Neutrophil (primary cell): ENCODE measurements at regions not wholly inside any gene's neighbourhood (a gene's known extent, or its start where the extent isn't known, plus 50 kb on each side); places are given as distances from the start of the nearest gene placed in this dataset.

Experiments
- H3K27ac ChIP-seq: fragments of 200-600 bp; sonication (generic); 2 replicates; pipeline ENCODE4 v1.5.1; 2016; ENCODE audit warnings: mild to moderate bottlenecking, moderate library complexity
- H3K27me3 ChIP-seq: fragments of 200-600 bp; sonication (generic); 2 replicates; pipeline ENCODE4 v1.6.0; 2016; ENCODE audit warnings: mild to moderate bottlenecking
- H3K36me3 ChIP-seq: fragments of 200-600 bp; sonication (generic); 2 replicates; pipeline ENCODE4 v1.5.1; 2017
- H3K4me1 ChIP-seq, 2 experiments: fragments of 200-600 bp in 1 of 2; sonication (generic) in 1 of 2; 1 replicate in 1 of 2; 2 replicates in 1 of 2; pipeline versions ENCODE4 v1.5.1 to v1.6.1; 2013 to 2016; ENCODE audit warnings: low read depth in 1 of 2, low read length in 1 of 2, mild to moderate bottlenecking in 1 of 2, moderate library complexity in 1 of 2; ENCODE audit not compliant: control insufficient read depth in 1 of 2, insufficient read depth in 1 of 2
- H3K4me3 ChIP-seq, 2 experiments: fragments of 200-600 bp in 1 of 2; sonication (generic) in 1 of 2; 1 replicate in 1 of 2; 2 replicates in 1 of 2; pipeline ENCODE4 v1.5.1; 2013 to 2016; ENCODE audit warnings: low read depth in 1 of 2, low read length in 1 of 2, mild to moderate bottlenecking in 1 of 2, moderate library complexity in 1 of 2
- H3K9me3 ChIP-seq: fragments of 200-600 bp; sonication (generic); 2 replicates; pipeline ENCODE4 v1.5.1; 2016
- TF ChIP-seq, protein P1 (sequence below): fragments of 200-600 bp; sonication (generic); IDR thresholded peaks from 2 replicates; pipeline ENCODE4 v1.5.1; 2016; ENCODE audit warnings: antibody characterized with exemption

DNA sequence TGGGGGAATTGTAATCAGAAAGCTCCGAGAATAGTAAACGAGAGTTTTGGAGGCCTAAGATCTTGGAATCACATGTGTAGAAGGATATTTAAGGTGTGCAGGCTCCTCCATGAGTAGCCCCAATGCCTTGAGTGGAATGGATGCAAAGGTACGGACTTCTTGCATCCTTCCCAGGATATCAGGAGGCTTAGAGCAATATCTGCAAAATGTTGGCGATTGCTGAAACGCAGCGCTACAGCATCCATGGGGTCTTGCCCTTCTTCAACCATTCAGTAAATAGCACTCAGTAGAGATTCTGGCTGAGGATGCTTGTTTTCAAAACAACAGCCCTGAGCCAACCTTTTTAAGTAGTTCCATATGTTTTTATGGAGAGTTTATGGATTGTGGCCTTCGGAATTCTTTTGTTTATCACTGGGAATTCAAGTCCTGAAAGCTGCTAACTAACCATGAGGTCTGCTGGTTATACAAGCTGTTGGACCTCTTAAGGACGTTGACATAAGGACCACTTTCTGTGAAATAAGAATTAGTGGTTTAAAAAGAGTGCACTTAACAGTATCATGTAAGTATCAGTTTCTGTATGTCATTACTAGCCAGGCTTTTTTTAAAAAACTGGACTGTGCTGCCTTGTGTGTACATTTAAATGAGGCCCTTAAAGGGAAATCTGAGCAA is 228.8 kb upstream of the PGRMC2 start:
- no peak overlapping the region for H3K27ac ChIP-seq
- no peaks in the 10 kb centered on the region for H3K9me3 ChIP-seq
- H3K4me3 ChIP-seq: no peak overlapping the region
- no peaks in the 10 kb centered on the region for H3K4me1 ChIP-seq
- no peaks in the 10 kb centered on the region for H3K27me3 ChIP-seq
- TF ChIP-seq, protein P1, sequence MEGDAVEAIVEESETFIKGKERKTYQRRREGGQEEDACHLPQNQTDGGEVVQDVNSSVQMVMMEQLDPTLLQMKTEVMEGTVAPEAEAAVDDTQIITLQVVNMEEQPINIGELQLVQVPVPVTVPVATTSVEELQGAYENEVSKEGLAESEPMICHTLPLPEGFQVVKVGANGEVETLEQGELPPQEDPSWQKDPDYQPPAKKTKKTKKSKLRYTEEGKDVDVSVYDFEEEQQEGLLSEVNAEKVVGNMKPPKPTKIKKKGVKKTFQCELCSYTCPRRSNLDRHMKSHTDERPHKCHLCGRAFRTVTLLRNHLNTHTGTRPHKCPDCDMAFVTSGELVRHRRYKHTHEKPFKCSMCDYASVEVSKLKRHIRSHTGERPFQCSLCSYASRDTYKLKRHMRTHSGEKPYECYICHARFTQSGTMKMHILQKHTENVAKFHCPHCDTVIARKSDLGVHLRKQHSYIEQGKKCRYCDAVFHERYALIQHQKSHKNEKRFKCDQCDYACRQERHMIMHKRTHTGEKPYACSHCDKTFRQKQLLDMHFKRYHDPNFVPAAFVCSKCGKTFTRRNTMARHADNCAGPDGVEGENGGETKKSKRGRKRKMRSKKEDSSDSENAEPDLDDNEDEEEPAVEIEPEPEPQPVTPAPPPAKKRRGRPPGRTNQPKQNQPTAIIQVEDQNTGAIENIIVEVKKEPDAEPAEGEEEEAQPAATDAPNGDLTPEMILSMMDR: no peak
- H3K36me3 ChIP-seq: no peaks in the 10 kb centered on the region

DNA sequence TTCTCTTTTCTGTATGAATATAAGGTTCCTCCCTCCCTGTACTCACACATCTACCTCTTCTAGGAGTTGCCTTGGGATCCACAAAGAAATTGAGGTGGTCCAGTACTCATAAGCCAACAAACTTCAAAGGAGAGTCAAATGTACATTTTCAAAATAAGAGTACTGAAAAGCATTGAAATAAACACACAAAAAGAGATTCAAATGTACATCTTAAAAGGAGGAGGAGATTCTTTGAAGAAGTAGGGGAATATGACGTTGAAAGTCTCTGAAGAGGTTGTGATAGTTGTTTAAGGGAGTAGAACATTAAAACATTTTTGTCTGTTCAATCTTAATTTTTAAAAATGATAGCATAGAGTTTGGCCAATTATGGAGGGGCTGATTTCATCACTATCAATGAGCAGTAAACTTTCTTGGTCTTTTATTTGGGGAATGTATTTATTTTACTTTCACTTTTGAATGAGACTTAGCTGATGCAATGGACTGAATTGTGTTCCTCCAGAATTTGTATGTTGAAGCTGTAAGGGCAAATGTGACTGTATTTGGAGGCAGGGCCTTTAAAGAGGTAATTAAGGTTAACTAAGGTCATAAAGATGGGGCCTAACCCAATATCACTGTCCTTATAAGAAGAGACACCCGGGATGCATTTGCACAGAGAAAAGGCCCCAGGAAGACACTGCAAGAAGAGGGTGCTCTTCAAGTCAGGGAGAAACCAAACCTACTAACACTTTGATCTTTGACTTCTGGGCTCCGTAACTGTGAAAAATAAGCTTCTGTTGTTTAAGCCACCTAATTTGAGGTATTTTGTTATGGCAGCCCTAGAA is 226.3 kb upstream of the PGRMC2 start:
- no peak overlapping the region for H3K4me3 ChIP-seq
- no peak overlapping the region for H3K27ac ChIP-seq
- H3K27me3 ChIP-seq: no peaks in the 10 kb centered on the region
- no peaks in the 10 kb centered on the region for H3K9me3 ChIP-seq
- H3K36me3 ChIP-seq: no peaks in the 10 kb centered on the region
- TF ChIP-seq, protein P1: no peak
- no peaks in the 10 kb centered on the region for H3K4me1 ChIP-seq

DNA sequence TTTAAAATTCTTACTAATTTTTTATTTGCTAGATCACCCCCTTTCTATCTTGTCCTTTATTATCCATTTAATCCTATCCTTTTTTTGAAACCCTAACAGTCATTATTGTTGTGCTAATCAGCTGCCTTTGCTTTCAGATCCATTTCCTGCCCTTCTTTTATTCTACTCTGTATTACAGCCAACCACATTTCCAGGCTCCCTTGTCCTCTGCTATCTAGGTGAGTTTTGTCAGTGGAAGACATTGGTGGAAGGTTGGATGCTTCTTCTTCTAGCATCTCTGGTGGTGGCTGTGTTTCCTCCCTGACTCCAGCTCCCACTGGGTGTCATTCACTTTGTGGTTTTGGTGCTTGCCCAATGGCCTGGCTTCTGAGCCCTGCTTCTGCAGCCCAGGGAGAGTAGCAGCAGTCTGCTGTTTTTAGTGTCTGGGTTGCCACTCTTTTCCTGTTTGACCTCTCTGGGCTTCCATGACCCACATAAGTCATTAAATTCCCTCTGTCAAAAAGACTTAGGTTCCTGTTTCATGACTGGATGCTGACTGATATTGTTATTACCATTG is 225.2 kb upstream of the PGRMC2 start:
- Histone ChIP-seq H3K27me3 (no peaks in the 10 kb centered on the region), H3K4me1 (no peaks in the 10 kb centered on the region), H3K27ac (no peak overlapping the region), H3K36me3 (no peaks in the 10 kb centered on the region), H3K9me3 (no peaks in the 10 kb centered on the region), H3K4me3 (no peak overlapping the region)
- TF ChIP-seq, protein P1: no peak

DNA sequence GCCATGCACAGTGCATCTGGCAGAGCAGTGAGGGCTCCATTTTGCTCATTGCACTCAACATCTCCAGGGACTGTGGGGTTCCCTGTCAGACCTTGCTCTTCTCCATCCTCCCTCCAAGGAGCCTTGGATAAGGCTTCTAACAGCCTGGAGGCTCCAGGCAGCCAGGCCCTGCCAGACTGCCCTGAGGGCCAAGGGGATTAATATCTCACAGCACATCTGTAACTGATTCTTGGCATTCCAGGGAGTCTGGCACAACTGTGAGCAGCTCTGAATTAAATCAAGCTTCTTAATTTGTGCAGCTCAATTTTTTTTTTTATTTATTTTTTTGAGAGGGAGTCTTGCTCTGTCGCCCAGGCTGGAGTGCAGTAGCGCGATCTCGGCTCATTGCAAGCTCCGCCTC is 224.5 kb upstream of the PGRMC2 start:
- H3K27ac ChIP-seq: no peak overlapping the region
- H3K9me3 ChIP-seq: no peaks in the 10 kb centered on the region
- no peaks in the 10 kb centered on the region for H3K36me3 ChIP-seq
- no peaks in the 10 kb centered on the region for H3K27me3 ChIP-seq
- H3K4me1 ChIP-seq: no peaks in the 10 kb centered on the region
- TF ChIP-seq, protein P1: no peak
- H3K4me3 ChIP-seq: no peak overlapping the region

DNA sequence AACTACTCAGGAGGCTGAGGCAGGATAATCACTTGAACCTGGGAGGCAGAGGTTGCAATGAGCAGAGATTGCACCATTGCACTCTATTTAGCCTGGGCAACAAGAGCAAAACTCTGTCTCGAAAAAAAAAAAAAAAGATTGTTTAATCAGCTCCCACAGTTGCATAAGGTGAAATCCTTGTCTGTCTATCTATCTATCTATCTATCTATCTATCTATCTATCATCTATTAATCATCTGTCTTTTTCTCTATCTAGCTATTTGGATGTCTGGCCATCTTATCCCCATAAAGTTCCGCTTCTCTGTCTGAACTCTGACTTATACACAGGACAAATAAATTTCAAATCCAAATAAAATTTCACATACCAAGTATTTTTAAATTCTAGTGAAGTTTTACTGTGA is 223.2 kb upstream of the PGRMC2 start:
- TF ChIP-seq, protein P1: no peak
- no peaks in the 10 kb centered on the region for H3K4me1 ChIP-seq
- no peak overlapping the region for H3K27ac ChIP-seq
- H3K36me3 ChIP-seq: no peaks in the 10 kb centered on the region
- H3K27me3 ChIP-seq: no peaks in the 10 kb centered on the region
- H3K4me3 ChIP-seq: no peak overlapping the region
- H3K9me3 ChIP-seq: no peaks in the 10 kb centered on the region
